ENCODE measurements at regions not wholly inside any gene's neighbourhood (a gene's known extent, or its start where the extent isn't known, plus 50 kb on each side); places are given as distances from the start of the nearest gene placed in this dataset.

DNA sequence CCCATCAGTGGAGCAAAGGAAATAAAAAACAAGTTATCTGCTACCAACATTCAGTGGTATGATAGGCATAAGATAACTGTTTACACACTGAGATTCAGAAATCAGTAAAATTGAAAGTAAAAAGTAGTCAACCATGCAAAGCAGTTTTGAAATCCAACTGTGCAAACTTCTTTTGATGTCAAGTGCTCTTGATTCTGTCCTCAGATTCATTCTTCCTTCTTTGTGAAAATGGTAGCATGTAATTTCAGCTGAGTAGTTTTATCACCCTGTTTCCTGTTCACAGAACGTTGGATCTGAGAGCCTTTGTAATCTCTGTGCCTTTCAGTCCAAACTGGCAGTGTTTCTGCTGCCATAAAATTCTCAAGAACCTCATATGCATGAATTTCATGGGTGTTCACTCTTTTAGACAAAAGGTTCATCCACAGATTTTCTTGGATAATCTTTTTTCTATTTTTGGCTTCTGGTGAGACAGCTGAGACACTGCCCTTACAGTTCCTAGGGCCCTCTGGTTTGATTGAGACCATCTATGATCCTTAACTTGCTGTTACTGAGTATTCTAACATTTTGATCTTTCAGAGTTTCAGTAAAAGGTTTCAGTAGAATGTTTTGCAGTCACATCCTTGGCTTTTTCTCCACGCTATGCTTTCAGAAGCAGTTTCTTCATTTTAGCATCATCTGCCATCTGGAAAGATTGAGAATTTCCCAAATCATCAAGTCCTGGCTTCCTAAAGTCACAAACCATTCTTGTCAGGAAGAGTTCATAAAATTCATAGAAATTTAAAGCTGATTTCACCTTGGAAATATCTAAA, 272.3 kb upstream of the EPHA4 start (continued):
- TF ChIP-seq SIN3A (conservative IDR thresholded peaks at IDR 0.05 in 1 of 2, IDR thresholded peaks at IDR 0.05 in 1 of 2; ENCODE audit: low read depth in 1 of 2, low read length in 2 of 2) = no peak
- no peak for TF ChIP-seq RFX5 (IDR thresholded peaks at IDR 0.05; ENCODE audit: borderline replicate concordance, low read depth, low read length)

Data from H1 (cell line).